OCI-LY7 (cell line): ENCODE measurements at regions not wholly inside any gene's neighbourhood (a gene's known extent, or its start where the extent isn't known, plus 50 kb on each side); places are given as distances from the start of the nearest gene placed in this dataset.

Experiments used
- EZH2phosphoT487 ChIP-seq: fragments of 200-600 bp; sonication (generic); IDR thresholded peaks from 2 replicates; pipeline ENCODE4 v1.6.1; 2018; ENCODE audit warnings: low read depth, borderline replicate concordance, mild to moderate bottlenecking, mixed run types, antibody characterized with exemption, low read length, moderate library complexity, mixed read lengths
- TF ChIP-seq, protein P1 (sequence below): fragments of 200-600 bp; sonication (generic); conservative IDR thresholded peaks from 2 replicates; pipeline ENCODE4 v1.5.1; 2014; ENCODE audit warnings: mild to moderate bottlenecking, antibody characterized with exemption, low read length, moderate library complexity, mixed read lengths

DNA sequence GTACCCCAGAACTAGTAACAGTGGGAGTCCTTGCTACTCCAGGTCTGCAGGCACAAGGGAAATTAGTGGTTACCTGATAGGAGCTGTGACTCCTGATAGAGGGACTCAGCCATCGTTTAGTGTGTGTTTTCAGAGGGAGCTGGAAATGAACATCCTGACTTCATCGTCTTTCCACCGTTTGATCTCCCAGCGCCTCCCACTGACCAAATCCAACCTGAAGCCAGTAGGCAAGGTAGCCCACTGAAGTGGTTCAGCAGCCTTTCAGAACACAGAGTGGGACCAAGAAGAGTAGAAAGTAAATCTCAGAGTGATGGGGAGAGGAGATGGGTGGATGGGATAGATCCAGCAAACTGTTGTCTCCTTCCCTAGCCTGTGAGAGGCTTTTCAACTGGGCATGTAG is 385.9 kb downstream of the INSC start:
- TF ChIP-seq, protein P1, sequence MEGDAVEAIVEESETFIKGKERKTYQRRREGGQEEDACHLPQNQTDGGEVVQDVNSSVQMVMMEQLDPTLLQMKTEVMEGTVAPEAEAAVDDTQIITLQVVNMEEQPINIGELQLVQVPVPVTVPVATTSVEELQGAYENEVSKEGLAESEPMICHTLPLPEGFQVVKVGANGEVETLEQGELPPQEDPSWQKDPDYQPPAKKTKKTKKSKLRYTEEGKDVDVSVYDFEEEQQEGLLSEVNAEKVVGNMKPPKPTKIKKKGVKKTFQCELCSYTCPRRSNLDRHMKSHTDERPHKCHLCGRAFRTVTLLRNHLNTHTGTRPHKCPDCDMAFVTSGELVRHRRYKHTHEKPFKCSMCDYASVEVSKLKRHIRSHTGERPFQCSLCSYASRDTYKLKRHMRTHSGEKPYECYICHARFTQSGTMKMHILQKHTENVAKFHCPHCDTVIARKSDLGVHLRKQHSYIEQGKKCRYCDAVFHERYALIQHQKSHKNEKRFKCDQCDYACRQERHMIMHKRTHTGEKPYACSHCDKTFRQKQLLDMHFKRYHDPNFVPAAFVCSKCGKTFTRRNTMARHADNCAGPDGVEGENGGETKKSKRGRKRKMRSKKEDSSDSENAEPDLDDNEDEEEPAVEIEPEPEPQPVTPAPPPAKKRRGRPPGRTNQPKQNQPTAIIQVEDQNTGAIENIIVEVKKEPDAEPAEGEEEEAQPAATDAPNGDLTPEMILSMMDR = no peak
- TF ChIP-seq EZH2phosphoT487 = no peak
